Smooth muscle cell (in vitro differentiated cells): ENCODE measurements at regions not wholly inside any gene's neighbourhood (a gene's known extent, or its start where the extent isn't known, plus 50 kb on each side); places are given as distances from the start of the nearest gene placed in this dataset.

Experiments used
- DNase-seq: peaks from one replicate; lab custom pipeline; 2025; ENCODE audit not compliant: unreplicated experiment; lab: John Stamatoyannopoulos, UW
- H2AFZ ChIP-seq: fragments of 200-600 bp; sonication (generic); 2 replicates; pipeline ENCODE4 v1.6.0; 2016; ENCODE audit warnings: antibody characterized with exemption, low read depth, mild to moderate bottlenecking
- H3F3A ChIP-seq: fragments of 200-600 bp; sonication (generic); 2 replicates; pipeline ENCODE4 v1.6.0; 2017; ENCODE audit warnings: antibody characterized with exemption, low read depth
- H3K27ac ChIP-seq: fragments of 200-600 bp; sonication (generic); 2 replicates; pipeline ENCODE4 v1.5.1; 2016; ENCODE audit warnings: low read depth, mild to moderate bottlenecking
- H3K27me3 ChIP-seq: fragments of 200-600 bp; sonication (generic); 2 replicates; pipeline ENCODE4 v1.6.1; 2016; ENCODE audit warnings: low read depth, mild to moderate bottlenecking
- H3K36me3 ChIP-seq: fragments of 200-600 bp; sonication (generic); 2 replicates; pipeline ENCODE4 v1.5.1; 2016; ENCODE audit warnings: low read depth
- H3K4me1 ChIP-seq: fragments of 200-600 bp; sonication (generic); 2 replicates; pipeline ENCODE4 v1.5.1; 2016; ENCODE audit warnings: low read depth
- H3K4me2 ChIP-seq: fragments of 200-600 bp; sonication (generic); 2 replicates; pipeline ENCODE4 v1.6.0; 2016; ENCODE audit warnings: mild to moderate bottlenecking
- H3K4me3 ChIP-seq: fragments of 200-600 bp; sonication (generic); 2 replicates; pipeline ENCODE4 v1.5.1; 2016; ENCODE audit warnings: mild to moderate bottlenecking
- H3K79me2 ChIP-seq: fragments of 200-600 bp; sonication (generic); 2 replicates; pipeline ENCODE4 v1.6.0; 2016; ENCODE audit warnings: low read depth, mild to moderate bottlenecking
- H3K9ac ChIP-seq: fragments of 200-600 bp; sonication (generic); 2 replicates; pipeline ENCODE4 v1.6.0; 2016; ENCODE audit warnings: low read depth
- H3K9me3 ChIP-seq: fragments of 200-600 bp; sonication (generic); replicated peaks from 2 replicates; pipeline ENCODE4 v1.5.1; 2016; ENCODE audit warnings: low read depth
- H4K20me1 ChIP-seq: fragments of 200-600 bp; sonication (generic); 2 replicates; pipeline ENCODE4 v1.6.0; 2016; ENCODE audit warnings: low read depth
- WGBS: methylation state at CpG from one replicate; pipeline ENCODE4 v1.1.7; 2016; ENCODE audit warnings: low lambda C conversion rate; 5-methylcytosine and 5-hydroxymethylcytosine counted together
- TF ChIP-seq, protein P1 (sequence below): fragments of 200-600 bp; sonication (generic); IDR thresholded peaks from 2 replicates; pipeline ENCODE4 v1.5.1; 2017; ENCODE audit warnings: borderline replicate concordance, mild to moderate bottlenecking, antibody characterized with exemption; ENCODE audit not compliant: insufficient read depth, poor library complexity, severe bottlenecking

DNA sequence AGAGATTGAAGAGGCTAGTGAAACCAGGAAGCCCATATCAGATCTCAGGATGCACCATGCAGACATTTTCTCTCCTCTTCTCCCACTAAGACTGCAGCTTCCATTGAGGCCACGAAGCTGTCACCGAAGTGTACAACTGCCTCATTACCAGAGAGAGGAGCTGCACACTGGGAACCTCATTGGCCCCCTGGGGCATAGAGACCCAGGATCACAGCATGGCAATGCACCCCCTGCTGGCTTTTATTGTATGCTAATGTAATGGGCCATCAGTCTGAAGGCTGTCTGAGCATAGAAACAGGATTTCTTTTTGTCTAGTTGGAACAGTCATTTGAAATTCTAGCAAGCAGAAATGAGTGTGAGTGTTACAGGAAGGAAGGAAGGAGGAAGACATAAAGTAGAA lies 861.6 kb upstream of the CELF4 start:
- no peak overlapping the region for H2AFZ ChIP-seq
- TF ChIP-seq, protein P1, sequence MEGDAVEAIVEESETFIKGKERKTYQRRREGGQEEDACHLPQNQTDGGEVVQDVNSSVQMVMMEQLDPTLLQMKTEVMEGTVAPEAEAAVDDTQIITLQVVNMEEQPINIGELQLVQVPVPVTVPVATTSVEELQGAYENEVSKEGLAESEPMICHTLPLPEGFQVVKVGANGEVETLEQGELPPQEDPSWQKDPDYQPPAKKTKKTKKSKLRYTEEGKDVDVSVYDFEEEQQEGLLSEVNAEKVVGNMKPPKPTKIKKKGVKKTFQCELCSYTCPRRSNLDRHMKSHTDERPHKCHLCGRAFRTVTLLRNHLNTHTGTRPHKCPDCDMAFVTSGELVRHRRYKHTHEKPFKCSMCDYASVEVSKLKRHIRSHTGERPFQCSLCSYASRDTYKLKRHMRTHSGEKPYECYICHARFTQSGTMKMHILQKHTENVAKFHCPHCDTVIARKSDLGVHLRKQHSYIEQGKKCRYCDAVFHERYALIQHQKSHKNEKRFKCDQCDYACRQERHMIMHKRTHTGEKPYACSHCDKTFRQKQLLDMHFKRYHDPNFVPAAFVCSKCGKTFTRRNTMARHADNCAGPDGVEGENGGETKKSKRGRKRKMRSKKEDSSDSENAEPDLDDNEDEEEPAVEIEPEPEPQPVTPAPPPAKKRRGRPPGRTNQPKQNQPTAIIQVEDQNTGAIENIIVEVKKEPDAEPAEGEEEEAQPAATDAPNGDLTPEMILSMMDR, result no peak
- 90% methylated on average over 2 of the region's 2 CpGs for WGBS
- H3K4me3 ChIP-seq, result no peak overlapping the region
- no peak overlapping the region for H3K4me2 ChIP-seq
- H3K27ac ChIP-seq, result no peak overlapping the region
- DNase-seq, result no peak
- no peaks in the 10 kb centered on the region for H3K79me2 ChIP-seq
- no peaks in the 10 kb centered on the region for H3K27me3 ChIP-seq
- no peak overlapping the region for H3K9ac ChIP-seq
- no peaks in the 10 kb centered on the region for H3K4me1 ChIP-seq
- H3F3A ChIP-seq, result no peaks in the 10 kb centered on the region
- no peaks in the 10 kb centered on the region for H3K36me3 ChIP-seq
- H3K9me3 ChIP-seq, result no peaks in the 10 kb centered on the region
- H4K20me1 ChIP-seq, result no peaks in the 10 kb centered on the region

DNA sequence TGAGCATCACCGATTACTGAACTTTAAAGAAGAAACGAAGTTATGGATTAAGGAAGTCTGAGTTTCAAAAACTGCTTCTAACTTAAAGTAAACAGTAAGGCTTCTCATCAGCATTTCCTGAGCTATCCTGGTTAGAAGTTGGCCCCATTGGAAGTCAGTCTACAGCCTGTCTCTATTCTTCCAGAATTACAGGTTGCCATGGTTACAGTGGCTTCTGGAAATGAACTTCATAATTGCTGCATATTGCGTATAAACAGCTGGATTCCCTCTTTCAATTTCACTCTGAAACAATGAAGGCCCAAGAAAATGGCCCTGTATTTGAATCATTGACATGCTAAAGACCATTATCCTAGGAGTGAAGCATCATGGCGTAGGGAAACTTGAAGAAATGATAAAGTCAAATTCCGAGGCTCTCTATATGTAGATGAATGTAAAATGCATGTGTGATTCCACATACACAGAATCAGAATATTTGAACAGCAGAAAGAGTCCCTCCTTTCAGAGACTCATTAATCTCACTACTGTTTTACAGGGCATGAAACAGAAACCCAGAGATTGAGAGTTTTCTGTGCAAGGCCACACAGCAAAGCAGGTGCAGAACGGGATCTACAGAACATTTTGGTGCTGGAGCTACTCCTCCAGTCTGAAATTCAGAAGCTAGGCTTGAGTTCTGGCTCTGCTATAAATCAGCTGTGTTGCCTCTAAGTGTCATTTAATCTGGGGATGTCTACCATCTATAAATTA lies 856.4 kb upstream of the CELF4 start:
- Histone ChIP-seq H3K9me3 (no peaks in the 10 kb centered on the region), H3K36me3 (no peaks in the 10 kb centered on the region), H3K27ac (no peak overlapping the region), H3K27me3 (no peaks in the 10 kb centered on the region), H3K4me3 (no peak overlapping the region), H3K4me1 (peaks cover 12% of the 10 kb centered on the region), H3K4me2 (no peak overlapping the region), H4K20me1 (no peaks in the 10 kb centered on the region), H3F3A (no peaks in the 10 kb centered on the region), H2AFZ (no peak overlapping the region), H3K79me2 (no peaks in the 10 kb centered on the region), H3K9ac (no peak overlapping the region)
- no peak for DNase-seq
- TF ChIP-seq, protein P1, result no peak
- 97% methylated on average over 6 of the region's 6 CpGs for WGBS

DNA sequence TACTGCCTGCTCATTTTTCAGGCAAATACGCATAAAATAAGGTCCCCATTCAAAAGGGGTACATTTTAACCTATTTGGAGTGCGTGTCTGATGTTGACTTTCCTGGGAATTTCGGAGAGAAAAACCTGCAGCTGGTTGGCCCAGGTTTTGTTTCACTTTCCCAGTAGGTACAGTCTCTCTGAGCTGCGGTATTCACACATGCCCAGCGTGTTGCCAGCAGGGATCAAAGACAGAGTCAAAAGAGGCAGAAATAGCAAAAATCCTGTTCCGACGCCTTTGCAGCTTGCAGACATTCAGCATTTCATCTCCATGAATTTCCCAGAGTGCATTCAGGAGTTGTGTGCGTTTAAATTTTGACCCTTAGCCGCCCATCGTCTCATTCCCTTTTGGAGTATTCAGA lies 855.4 kb upstream of the CELF4 start:
- Histone ChIP-seq H3K27ac (no peak overlapping the region), H3K36me3 (no peaks in the 10 kb centered on the region), H3F3A (no peaks in the 10 kb centered on the region), H3K9me3 (no peaks in the 10 kb centered on the region), H2AFZ (no peak overlapping the region), H3K4me3 (no peak overlapping the region), H3K27me3 (no peaks in the 10 kb centered on the region), H3K9ac (no peak overlapping the region), H3K4me1 (peaks cover 12% of the 10 kb centered on the region), H3K4me2 (no peak overlapping the region), H3K79me2 (no peaks in the 10 kb centered on the region), H4K20me1 (no peaks in the 10 kb centered on the region)
- no peak for DNase-seq
- 88% methylated on average over 10 of the region's 10 CpGs for WGBS
- TF ChIP-seq, protein P1, result no peak

DNA sequence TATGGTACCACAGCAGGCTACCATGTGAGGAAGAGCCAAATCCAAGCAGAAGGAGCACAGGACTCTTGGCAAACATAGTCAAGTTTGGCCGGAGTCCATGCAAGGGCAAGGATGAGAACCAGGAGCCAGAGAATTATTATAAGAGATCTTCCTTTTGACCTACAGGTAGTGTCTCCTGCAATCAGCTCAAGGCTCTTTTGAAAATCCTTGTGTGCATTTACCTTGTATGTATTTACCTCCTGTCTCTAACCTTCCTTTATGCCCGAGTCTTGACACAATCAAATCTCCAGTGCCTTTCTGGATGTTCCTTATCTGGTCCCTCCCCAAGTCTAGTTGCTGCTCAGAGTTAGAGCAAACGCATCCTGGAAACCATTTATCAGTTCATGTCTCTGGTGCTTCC lies 855.0 kb upstream of the CELF4 start:
- H3K4me1 ChIP-seq, result peaks cover 12% of the 10 kb centered on the region
- H3F3A ChIP-seq, result no peaks in the 10 kb centered on the region
- H3K79me2 ChIP-seq, result no peaks in the 10 kb centered on the region
- H3K36me3 ChIP-seq, result no peaks in the 10 kb centered on the region
- H4K20me1 ChIP-seq, result no peaks in the 10 kb centered on the region
- TF ChIP-seq, protein P1, result no peak
- no peak for DNase-seq
- no peaks in the 10 kb centered on the region for H3K27me3 ChIP-seq
- H3K9ac ChIP-seq, result no peak overlapping the region
- H3K27ac ChIP-seq, result no peak overlapping the region
- no peaks in the 10 kb centered on the region for H3K9me3 ChIP-seq
- H3K4me2 ChIP-seq, result no peak overlapping the region
- 85% methylated on average over 3 of the region's 3 CpGs for whole genome bisulfite sequencing
- no peak overlapping the region for H3K4me3 ChIP-seq
- no peak overlapping the region for H2AFZ ChIP-seq
